Sigmoid colon (tissue), 6 donors: ENCODE measurements at regions not wholly inside any gene's neighbourhood (a gene's known extent, or its start where the extent isn't known, plus 50 kb on each side); places are given as distances from the start of the nearest gene placed in this dataset.

ENCODE experiments used
- DNase-seq: peaks from one replicate; pipeline ENCODE4 v3.0.0-alpha.2; 2019
- H3K27ac ChIP-seq, 4 donors: fragments of 200-600 bp; sonication (generic); one replicate each; pipeline ENCODE4 v1.5.1; 2016 to 2019; ENCODE audit warnings: mild to moderate bottlenecking in 1 of 4
- H3K27me3 ChIP-seq, 3 donors: fragments of 200-600 bp; sonication (generic); one replicate each; pipeline ENCODE4 v1.5.1; 2019; ENCODE audit warnings: mild to moderate bottlenecking in 1 of 3
- H3K36me3 ChIP-seq, 4 donors: fragments of 200-600 bp; sonication (generic); one replicate each; pipeline ENCODE4 v1.5.1; 2016 to 2019
- H3K4me1 ChIP-seq, 4 donors: fragments of 200-600 bp; sonication (generic); one replicate each; pipeline ENCODE4 v1.5.1; 2017 to 2019
- H3K4me3 ChIP-seq, 4 donors: fragments of 200-600 bp; sonication (generic); one replicate each; pipeline ENCODE4 v1.5.1; 2017 to 2019; ENCODE audit warnings: mild to moderate bottlenecking in 2 of 4, moderate library complexity in 1 of 4
- H3K9me3 ChIP-seq, 4 donors: fragments of 200-600 bp in 3 of 4; sonication (generic) in 3 of 4; one replicate each; pipeline versions ENCODE4 v1.5.1 to v1.6.1; 2013 to 2019
- CTCF ChIP-seq, 4 experiments: fragments of 450-650 bp in 3 of 4; fragments of 200-600 bp in 1 of 4; IDR thresholded peaks; one replicate each; pipeline ENCODE4 v1.5.1; 2016 to 2019; ENCODE audit warnings: antibody characterized with exemption in 4 of 4, mild to moderate bottlenecking in 3 of 4, moderate library complexity in 2 of 4
- EP300 ChIP-seq, 4 donors: sonication (generic); formaldehyde crosslinking; IDR thresholded peaks; one replicate each; pipeline ENCODE4 v1.6.1; 2017; ENCODE audit warnings: antibody characterized with exemption in 4 of 4
- POLR2A ChIP-seq, 2 donors: fragments of 450-650 bp; IDR thresholded peaks; one replicate each; pipeline ENCODE4 v1.6.1; 2016; ENCODE audit warnings: antibody characterized with exemption in 2 of 2, mild to moderate bottlenecking in 2 of 2, moderate library complexity in 2 of 2
- POLR2AphosphoS5 ChIP-seq, 4 donors: sonication (generic); formaldehyde crosslinking; IDR thresholded peaks; one replicate each; pipeline ENCODE4 v1.6.1; 2017; ENCODE audit warnings: antibody characterized with exemption in 4 of 4
- WGBS, 2 donors: extraction: QIAGEN DNeasy Blood & Tissue Kit; methylation state at CpG; one replicate each; pipeline ENCODE4 v1.1.7; 2013; 5-methylcytosine and 5-hydroxymethylcytosine counted together
- intact Hi-C: fragments of 100-400 bp; cut with DNase I; formaldehyde crosslinking; loops from one replicate; pipeline ENCODE4 v1.15.1; 2023
- donor health status: healthy with polysubstance abuse.
- donor health status: healthy.

GRCh38 chr14:76654573-76655108, 106.6 kb upstream of the VASH1 start:
- peaks cover 0 to 11% (median 4%) of the 10 kb centered on the region in 4 donors for H3K9me3 ChIP-seq
- intact Hi-C loops, result no loop called here
- H3K36me3 ChIP-seq, result no peaks in the 10 kb centered on the region
- 33 to 57% methylated on average over 10 of the region's 10 CpGs for WGBS, 2 donors
- TF ChIP-seq POLR2AphosphoS5 (IDR thresholded peaks at IDR 0.05), result no peak
- no peak overlapping the region for H3K27ac ChIP-seq
- H3K4me3 ChIP-seq, result no peak overlapping the region
- peaks cover 0 to 17% (median 0%) of the 10 kb centered on the region in 3 donors for H3K27me3 ChIP-seq
- no peak for DNase-seq
- no peaks in the 10 kb centered on the region for H3K4me1 ChIP-seq

- no peak overlapping the region for H3K27ac ChIP-seq
- no peak for DNase-seq
- H3K36me3 ChIP-seq, result no peaks in the 10 kb centered on the region
- intact Hi-C loops, result no loop called here
- 51 to 72% methylated on average over 2 of the region's 2 CpGs for WGBS, 2 donors
- H3K4me3 ChIP-seq, result no peak overlapping the region
- no peaks in the 10 kb centered on the region for H3K4me1 ChIP-seq
- H3K9me3 ChIP-seq, result peaks cover 0 to 15% (median 4%) of the 10 kb centered on the region in 4 donors
- peaks cover 0 to 17% (median 0%) of the 10 kb centered on the region in 3 donors for H3K27me3 ChIP-seq
- no peak for TF ChIP-seq POLR2AphosphoS5 (IDR thresholded peaks at IDR 0.05)
- no peak for TF ChIP-seq POLR2A (IDR thresholded peaks at IDR 0.05)
- TF ChIP-seq EP300 (IDR thresholded peaks at IDR 0.05), result no peak
- no peak for TF ChIP-seq CTCF (IDR thresholded peaks at IDR 0.05)
Measured at GRCh38 chr14:76655331-76655730, 105.9 kb upstream of the VASH1 start.

- no peaks in the 10 kb centered on the region for H3K4me1 ChIP-seq
- no peak overlapping the region for H3K27ac ChIP-seq
- no peak for DNase-seq
- peaks cover 0 to 15% (median 4%) of the 10 kb centered on the region in 4 donors for H3K9me3 ChIP-seq
- peaks cover 0 to 17% (median 0%) of the 10 kb centered on the region in 3 donors for H3K27me3 ChIP-seq
- H3K36me3 ChIP-seq, result no peaks in the 10 kb centered on the region
- intact Hi-C loops, result no loop called here
- no peak overlapping the region for H3K4me3 ChIP-seq
- WGBS, 2 donors, result 93 to 96% methylated on average over 5 of the region's 5 CpGs
- no peak for TF ChIP-seq POLR2A (IDR thresholded peaks at IDR 0.05)
- TF ChIP-seq EP300 (IDR thresholded peaks at IDR 0.05), result no peak
- no peak for TF ChIP-seq CTCF (IDR thresholded peaks at IDR 0.05)
- no peak for TF ChIP-seq POLR2AphosphoS5 (IDR thresholded peaks at IDR 0.05)
Measured at GRCh38 chr14:76656592-76656991, 104.7 kb upstream of the VASH1 start.

GRCh38 chr14:76657404-76657803, 103.9 kb upstream of the VASH1 start:
- no peaks in the 10 kb centered on the region for H3K4me1 ChIP-seq
- no peak overlapping the region for H3K4me3 ChIP-seq
- peaks cover 0 to 17% (median 0%) of the 10 kb centered on the region in 3 donors for H3K27me3 ChIP-seq
- no peaks in the 10 kb centered on the region for H3K36me3 ChIP-seq
- H3K9me3 ChIP-seq, result peaks cover 0 to 15% (median 4%) of the 10 kb centered on the region in 4 donors
- intact Hi-C loops, result no loop called here
- DNase-seq, result no peak
- no peak for TF ChIP-seq POLR2AphosphoS5 (IDR thresholded peaks at IDR 0.05)
- no peak for TF ChIP-seq POLR2A (IDR thresholded peaks at IDR 0.05)
- TF ChIP-seq EP300 (IDR thresholded peaks at IDR 0.05), result no peak
- no peak for TF ChIP-seq CTCF (IDR thresholded peaks at IDR 0.05)
- 94 to 98% methylated on average over 1 of the region's 1 CpG for WGBS, 2 donors
- H3K27ac ChIP-seq, result no peak overlapping the region

- no peak overlapping the region for H3K27ac ChIP-seq
- no peak for TF ChIP-seq EP300 (IDR thresholded peaks at IDR 0.05)
- no peak for TF ChIP-seq POLR2A (IDR thresholded peaks at IDR 0.05)
- TF ChIP-seq POLR2AphosphoS5 (IDR thresholded peaks at IDR 0.05), result no peak
- TF ChIP-seq CTCF (IDR thresholded peaks at IDR 0.05), result no peak
- no peaks in the 10 kb centered on the region for H3K36me3 ChIP-seq
- H3K9me3 ChIP-seq, result peaks cover 0 to 15% (median 4%) of the 10 kb centered on the region in 4 donors
- intact Hi-C loops, result no loop called here
- DNase-seq, result no peak
- peaks cover 0 to 17% (median 0%) of the 10 kb centered on the region in 3 donors for H3K27me3 ChIP-seq
- no peaks in the 10 kb centered on the region for H3K4me1 ChIP-seq
- H3K4me3 ChIP-seq, result no peak overlapping the region
Measured at GRCh38 chr14:76657846-76658245, 103.4 kb upstream of the VASH1 start.
